GM12878 (cell line): ENCODE measurements at regions not wholly inside any gene's neighbourhood (a gene's known extent, or its start where the extent isn't known, plus 50 kb on each side); places are given as distances from the start of the nearest gene placed in this dataset.

Source experiments
- ATAC-seq: fragments of 200-7000 bp; cut with Tn5 transposase; 3 replicates; pipeline ENCODE4 v1.9.1; 2020; ENCODE audit warnings: mild to moderate bottlenecking, moderate library complexity
- BruUV-seq: library from RNA; stranded (reverse); fragments of 400-500 nt; replicated peaks from 2 replicates; lab custom pipeline; 2021; lab: Mats Ljungman, UMichigan
- CTCF ChIA-PET: fragments of 300-600 bp; sonication (Branson Sonifier 250); formaldehyde crosslinking; extraction: SDS; loops from one replicate; lab custom pipeline; 2021; ENCODE audit warnings: inconsistent platforms; lab: Yijun Ruan, JAX
- POLR2A ChIA-PET: fragments of 350-600 bp; formaldehyde crosslinking; extraction: SDS; loops from one replicate; lab custom pipeline; 2021; ENCODE audit warnings: inconsistent platforms; lab: Charles Lee
- RAD21 ChIA-PET: fragments of 300-600 bp; sonication (Branson Sonifier 250); formaldehyde crosslinking; loops from one replicate; lab custom pipeline; 2023; ENCODE audit warnings: antibody characterized with exemption; ENCODE audit not compliant: unreplicated experiment; lab: Charles Lee
- SMC1A ChIA-PET: fragments of 300-600 bp; sonication (Branson Sonifier 250); formaldehyde crosslinking; loops from one replicate; lab custom pipeline; 2023; ENCODE audit not compliant: unreplicated experiment, uncharacterized antibody; lab: Charles Lee
- DNase-seq: peaks from one replicate; pipeline ENCODE4 v3.0.0-alpha.2; 2011; ENCODE audit warnings: low read depth, low spot score
- FAIRE-seq: peaks from 3 replicates; lab custom pipeline; 2011; peaks lifted over from hg19 to GRCh38; lab: Jason Lieb, UNC
- H2AFZ ChIP-seq: 2 replicates; pipeline ENCODE4 v1.6.0; 2011; ENCODE audit warnings: low read depth, low read length, control low read depth; ENCODE audit not compliant: control insufficient read depth
- H3K27ac ChIP-seq: 2 replicates; pipeline ENCODE4 v1.5.1; 2011; ENCODE audit warnings: control low read depth; ENCODE audit not compliant: control insufficient read depth, insufficient read depth
- H3K27me3 ChIP-seq, 2 experiments: replicated peaks in 1 of 2; 2 replicates each; pipeline versions ENCODE4 v1.6.0 to v1.6.1; 2011; ENCODE audit warnings: low read length in 1 of 2; ENCODE audit not compliant: control insufficient read depth in 2 of 2, insufficient read depth in 2 of 2
- H3K36me3 ChIP-seq, 2 experiments: 2 replicates each; pipeline ENCODE4 v1.5.1; 2011; ENCODE audit warnings: low read length in 1 of 2; ENCODE audit not compliant: control insufficient read depth in 2 of 2, insufficient read depth in 2 of 2
- H3K4me1 ChIP-seq: 2 replicates; pipeline ENCODE4 v1.6.1; 2011; ENCODE audit warnings: mild to moderate bottlenecking, low read length, moderate library complexity, mixed read lengths; ENCODE audit not compliant: control insufficient read depth, insufficient read depth
- H3K4me2 ChIP-seq: 2 replicates; pipeline ENCODE4 v1.6.0; 2011; ENCODE audit warnings: control low read depth; ENCODE audit not compliant: control insufficient read depth, insufficient read depth
- H3K4me3 ChIP-seq: fragments of 200-600 bp; sonication (generic); 2 replicates; pipeline ENCODE4 v1.5.1; 2016
- H3K79me2 ChIP-seq: 2 replicates; pipeline ENCODE4 v1.6.0; 2011; ENCODE audit warnings: low read length; ENCODE audit not compliant: control insufficient read depth, insufficient read depth
- H3K9ac ChIP-seq: 2 replicates; pipeline ENCODE4 v1.8.0; 2011; ENCODE audit warnings: low read length, control low read depth, mixed read lengths; ENCODE audit not compliant: control insufficient read depth, insufficient read depth
- H3K9me3 ChIP-seq: replicated peaks from 3 replicates; pipeline ENCODE4 v1.5.1; 2011; ENCODE audit warnings: mild to moderate bottlenecking, low read length; ENCODE audit not compliant: control insufficient read depth, insufficient read depth
- H4K20me1 ChIP-seq: 2 replicates; pipeline ENCODE4 v1.6.0; 2011; ENCODE audit not compliant: control insufficient read depth, insufficient read depth
- EZH2 ChIP-seq: IDR thresholded peaks from 2 replicates; pipeline ENCODE4 v1.6.1; 2012; ENCODE audit warnings: low read depth, mild to moderate bottlenecking, control low read depth, inconsistent platforms, low read length, borderline replicate concordance; ENCODE audit not compliant: control insufficient read depth
- ZNF592 ChIP-seq: fragments of 450-650 bp; IDR thresholded peaks from 2 replicates; pipeline ENCODE4 v1.6.1; 2017; ENCODE audit warnings: mild to moderate bottlenecking, moderate library complexity
- WGBS: methylation state at CpG from one replicate; pipeline ENCODE4 v1.1.6; 2016; ENCODE audit warnings: low lambda C conversion rate; ENCODE audit not compliant: insufficient replicate concordance, insufficient coverage; ENCODE audit errors: missing lambda C conversion rate; 5-methylcytosine and 5-hydroxymethylcytosine counted together
- in situ Hi-C: fragments of 300-500 bp; cut with MboI; formaldehyde crosslinking; loops from 9 replicates; pipeline ENCODE4 v1.14.3; 2018; ENCODE audit warnings: mixed read lengths
- intact Hi-C: fragments of 100-400 bp; cut with micrococcal nuclease; formaldehyde crosslinking; loops from one replicate; pipeline ENCODE4 v1.14.2; 2022; ENCODE audit not compliant: unreplicated experiment
- TF ChIP-seq, protein P1 (sequence below): fragments of 450-650 bp; IDR thresholded peaks from 2 replicates; pipeline ENCODE4 v1.6.1; 2018; ENCODE audit warnings: mild to moderate bottlenecking, low read depth, moderate library complexity; ENCODE audit not compliant: partially characterized antibody

DNA sequence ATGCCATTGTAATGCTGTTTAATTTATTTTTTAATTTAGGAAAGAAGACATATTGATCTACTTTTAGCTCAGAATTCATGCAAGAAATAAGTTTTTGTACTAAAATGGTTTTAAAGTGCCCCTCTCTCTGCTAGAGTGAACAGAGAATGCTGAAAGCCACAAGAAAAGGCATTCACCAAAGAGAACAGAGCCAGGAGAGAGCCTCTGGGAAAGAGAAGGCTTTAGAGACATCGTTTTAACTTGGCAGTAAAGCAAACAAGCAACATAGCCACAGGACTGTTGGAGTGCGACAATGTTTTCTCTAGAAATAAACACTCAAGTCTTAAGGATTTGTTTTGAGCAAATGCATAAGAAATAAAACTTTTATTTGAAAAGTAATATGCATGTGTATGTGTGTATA is 484.1 kb upstream of the CPEB2 start:
- no peak overlapping the region for H3K4me3 ChIP-seq
- FAIRE-seq = no peak
- ATAC-seq = no peak
- no peaks in the 10 kb centered on the region for H4K20me1 ChIP-seq
- H3K9me3 ChIP-seq = no peaks in the 10 kb centered on the region
- H3K79me2 ChIP-seq = no peaks in the 10 kb centered on the region
- TF ChIP-seq EZH2 = no peak
- TF ChIP-seq, protein P1, sequence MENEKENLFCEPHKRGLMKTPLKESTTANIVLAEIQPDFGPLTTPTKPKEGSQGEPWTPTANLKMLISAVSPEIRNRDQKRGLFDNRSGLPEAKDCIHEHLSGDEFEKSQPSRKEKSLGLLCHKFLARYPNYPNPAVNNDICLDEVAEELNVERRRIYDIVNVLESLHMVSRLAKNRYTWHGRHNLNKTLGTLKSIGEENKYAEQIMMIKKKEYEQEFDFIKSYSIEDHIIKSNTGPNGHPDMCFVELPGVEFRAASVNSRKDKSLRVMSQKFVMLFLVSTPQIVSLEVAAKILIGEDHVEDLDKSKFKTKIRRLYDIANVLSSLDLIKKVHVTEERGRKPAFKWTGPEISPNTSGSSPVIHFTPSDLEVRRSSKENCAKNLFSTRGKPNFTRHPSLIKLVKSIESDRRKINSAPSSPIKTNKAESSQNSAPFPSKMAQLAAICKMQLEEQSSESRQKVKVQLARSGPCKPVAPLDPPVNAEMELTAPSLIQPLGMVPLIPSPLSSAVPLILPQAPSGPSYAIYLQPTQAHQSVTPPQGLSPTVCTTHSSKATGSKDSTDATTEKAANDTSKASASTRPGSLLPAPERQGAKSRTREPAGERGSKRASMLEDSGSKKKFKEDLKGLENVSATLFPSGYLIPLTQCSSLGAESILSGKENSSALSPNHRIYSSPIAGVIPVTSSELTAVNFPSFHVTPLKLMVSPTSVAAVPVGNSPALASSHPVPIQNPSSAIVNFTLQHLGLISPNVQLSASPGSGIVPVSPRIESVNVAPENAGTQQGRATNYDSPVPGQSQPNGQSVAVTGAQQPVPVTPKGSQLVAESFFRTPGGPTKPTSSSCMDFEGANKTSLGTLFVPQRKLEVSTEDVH = no peak
- TF ChIP-seq ZNF592 = no peak
- TF ChIP-seq, all 136 proteins: peak for 0
- RAD21 ChIA-PET = no interaction called here
- SMC1A ChIA-PET = no interaction called here
- Histone ChIP-seq H3K36me3 (no peaks in the 10 kb centered on the region), H3K27ac (no peak overlapping the region), H2AFZ (no peak overlapping the region), H3K9ac (no peak overlapping the region), H3K27me3 (no peaks in the 10 kb centered on the region), H3K4me2 (no peak overlapping the region), H3K4me1 (no peaks in the 10 kb centered on the region)
- DNase-seq = no peak
- 0% methylated on average over 2 of the region's 2 CpGs for WGBS
- intact Hi-C loops = no loop called here
- no TSS peak for BruUV-seq
- CTCF ChIA-PET = no interaction called here
- in situ Hi-C loops = no loop called here
- POLR2A ChIA-PET = no interaction called here
